Neural crest cell (in vitro differentiated cells): ENCODE measurements at regions not wholly inside any gene's neighbourhood (a gene's known extent, or its start where the extent isn't known, plus 50 kb on each side); places are given as distances from the start of the nearest gene placed in this dataset.
A peak's percentile ranks its signal among the peaks of the same experiment; 100 is the strongest.

Experiments
- DNase-seq: peaks from one replicate; pipeline ENCODE4 v3.0.0; 2021; ENCODE audit warnings: low read depth, mixed read lengths, low spot score
- H3K27ac Mint-ChIP-seq: one replicate; pipeline ENCODE4 v1.8.0; 2021; ENCODE audit warnings: mild to moderate bottlenecking, mixed read lengths; ENCODE audit not compliant: unreplicated experiment
- H3K27me3 Mint-ChIP-seq: 2 replicates; pipeline ENCODE4 v1.8.0; 2021; ENCODE audit warnings: low read depth, mild to moderate bottlenecking, mixed read lengths
- H3K36me3 Mint-ChIP-seq: 2 replicates; pipeline ENCODE4 v1.8.0; 2021; ENCODE audit warnings: low read depth, mild to moderate bottlenecking, mixed read lengths
- H3K4me1 Mint-ChIP-seq: 2 replicates; pipeline ENCODE4 v1.8.0; 2021; ENCODE audit warnings: mixed read lengths
- H3K4me3 Mint-ChIP-seq: one replicate; pipeline ENCODE4 v1.8.0; 2021; ENCODE audit warnings: mild to moderate bottlenecking, mixed read lengths
- H3K9me3 Mint-ChIP-seq: 2 replicates; pipeline ENCODE4 v1.8.0; 2021; ENCODE audit warnings: mixed read lengths
- CTCF ChIP-seq: fragments of 200-600 bp; sonication (generic); conservative IDR thresholded peaks from 2 replicates; pipeline ENCODE4 v1.5.0; 2021; ENCODE audit warnings: antibody characterized with exemption, mild to moderate bottlenecking

GRCh38 chr12:105576261-105576660 lies 245.8 kb downstream of the C12orf75 start:
- H3K4me1 Mint-ChIP-seq, result no peaks in the 10 kb centered on the region
- no peaks in the 10 kb centered on the region for H3K27me3 Mint-ChIP-seq
- no peak overlapping the region for H3K4me3 Mint-ChIP-seq
- no peak overlapping the region for H3K27ac Mint-ChIP-seq
- TF ChIP-seq CTCF, result no peak
- H3K36me3 Mint-ChIP-seq, result no peaks in the 10 kb centered on the region
- no peak for DNase-seq
- H3K9me3 Mint-ChIP-seq, result peaks cover 8% of the 10 kb centered on the region

GRCh38 chr12:105580821-105581352 lies 250.4 kb downstream of the C12orf75 start:
- Mint-ChIP-seq H3K27ac (peak overlapping the region; percentile 65), H3K4me1 (no peaks in the 10 kb centered on the region), H3K9me3 (no peaks in the 10 kb centered on the region), H3K36me3 (no peaks in the 10 kb centered on the region), H3K4me3 (no peak overlapping the region), H3K27me3 (no peaks in the 10 kb centered on the region)
- no peak for TF ChIP-seq CTCF
- DNase-seq, result no peak

GRCh38 chr12:105581420-105581819 lies 250.9 kb downstream of the C12orf75 start:
- H3K4me1 Mint-ChIP-seq, result no peaks in the 10 kb centered on the region
- no peak for DNase-seq
- peaks cover 3% of the 10 kb centered on the region for H3K9me3 Mint-ChIP-seq
- no peaks in the 10 kb centered on the region for H3K27me3 Mint-ChIP-seq
- H3K27ac Mint-ChIP-seq, result peak overlapping the region; percentile 20
- no peak overlapping the region for H3K4me3 Mint-ChIP-seq
- no peak for TF ChIP-seq CTCF
- no peaks in the 10 kb centered on the region for H3K36me3 Mint-ChIP-seq

GRCh38 chr12:105585107-105585506 lies 254.6 kb downstream of the C12orf75 start:
- no peak for DNase-seq
- peaks cover 3% of the 10 kb centered on the region for H3K9me3 Mint-ChIP-seq

GRCh38 chr12:105587237-105587636 lies 256.7 kb downstream of the C12orf75 start:
- no peaks in the 10 kb centered on the region for H3K4me1 Mint-ChIP-seq
- H3K27ac Mint-ChIP-seq, result no peak overlapping the region
- peaks cover 3% of the 10 kb centered on the region for H3K9me3 Mint-ChIP-seq
- no peaks in the 10 kb centered on the region for H3K36me3 Mint-ChIP-seq
- H3K4me3 Mint-ChIP-seq, result no peak overlapping the region
- no peak for TF ChIP-seq CTCF
- H3K27me3 Mint-ChIP-seq, result no peaks in the 10 kb centered on the region
- no peak for DNase-seq

More at GRCh38 chr12:105585107-105585506, 254.6 kb downstream of the C12orf75 start:
- Mint-ChIP-seq H3K27me3 (no peaks in the 10 kb centered on the region), H3K36me3 (no peaks in the 10 kb centered on the region), H3K27ac (no peak overlapping the region), H3K4me3 (no peak overlapping the region), H3K4me1 (no peaks in the 10 kb centered on the region)
- no peak for TF ChIP-seq CTCF

- H3K27ac Mint-ChIP-seq, result no peak overlapping the region
- DNase-seq, result no peak
- H3K4me3 Mint-ChIP-seq, result no peak overlapping the region
- H3K4me1 Mint-ChIP-seq, result no peaks in the 10 kb centered on the region
- H3K9me3 Mint-ChIP-seq, result peaks cover 3% of the 10 kb centered on the region
- no peaks in the 10 kb centered on the region for H3K27me3 Mint-ChIP-seq
- H3K36me3 Mint-ChIP-seq, result no peaks in the 10 kb centered on the region
- no peak for TF ChIP-seq CTCF
Observed at GRCh38 chr12:105588106-105588505, 257.6 kb downstream of the C12orf75 start.
